ENCODE measurements at regions not wholly inside any gene's neighbourhood (a gene's known extent, or its start where the extent isn't known, plus 50 kb on each side); places are given as distances from the start of the nearest gene placed in this dataset.

- TF ChIP-seq, protein P1, sequence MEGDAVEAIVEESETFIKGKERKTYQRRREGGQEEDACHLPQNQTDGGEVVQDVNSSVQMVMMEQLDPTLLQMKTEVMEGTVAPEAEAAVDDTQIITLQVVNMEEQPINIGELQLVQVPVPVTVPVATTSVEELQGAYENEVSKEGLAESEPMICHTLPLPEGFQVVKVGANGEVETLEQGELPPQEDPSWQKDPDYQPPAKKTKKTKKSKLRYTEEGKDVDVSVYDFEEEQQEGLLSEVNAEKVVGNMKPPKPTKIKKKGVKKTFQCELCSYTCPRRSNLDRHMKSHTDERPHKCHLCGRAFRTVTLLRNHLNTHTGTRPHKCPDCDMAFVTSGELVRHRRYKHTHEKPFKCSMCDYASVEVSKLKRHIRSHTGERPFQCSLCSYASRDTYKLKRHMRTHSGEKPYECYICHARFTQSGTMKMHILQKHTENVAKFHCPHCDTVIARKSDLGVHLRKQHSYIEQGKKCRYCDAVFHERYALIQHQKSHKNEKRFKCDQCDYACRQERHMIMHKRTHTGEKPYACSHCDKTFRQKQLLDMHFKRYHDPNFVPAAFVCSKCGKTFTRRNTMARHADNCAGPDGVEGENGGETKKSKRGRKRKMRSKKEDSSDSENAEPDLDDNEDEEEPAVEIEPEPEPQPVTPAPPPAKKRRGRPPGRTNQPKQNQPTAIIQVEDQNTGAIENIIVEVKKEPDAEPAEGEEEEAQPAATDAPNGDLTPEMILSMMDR (IDR thresholded peaks at IDR 0.05) = no peak
- TF ChIP-seq POLR2A (IDR thresholded peaks at IDR 0.05) = no peak
These were observed 301.4 kb downstream of the MAF start for GRCh38 chr16:79298894-79299799.

All from body of pancreas (tissue), 4 donors.